Transverse colon (tissue), 4 donors: ENCODE measurements at regions not wholly inside any gene's neighbourhood (a gene's known extent, or its start where the extent isn't known, plus 50 kb on each side); places are given as distances from the start of the nearest gene placed in this dataset.

Experiments used
- DNase-seq: peaks from one replicate; pipeline ENCODE4 v3.0.0-alpha.2; 2019
- H3K27ac ChIP-seq, 4 donors: fragments of 200-600 bp; sonication (generic); 2 replicates each; pipeline ENCODE4 v1.5.1; 2016 to 2018; ENCODE audit warnings: inconsistent platforms in 4 of 4
- H3K27me3 ChIP-seq: fragments of 200-600 bp; sonication (generic); 2 replicates; pipeline ENCODE4 v1.5.1; 2017; ENCODE audit warnings: inconsistent platforms
- H3K36me3 ChIP-seq, 4 donors: fragments of 200-600 bp; sonication (generic); 2 replicates each; pipeline ENCODE4 v1.5.1; 2017 to 2019; ENCODE audit warnings: inconsistent platforms in 4 of 4
- H3K4me1 ChIP-seq, 4 donors: fragments of 200-600 bp; sonication (generic); 2 replicates each; pipeline ENCODE4 v1.5.1; 2017 to 2020; ENCODE audit warnings: inconsistent platforms in 4 of 4
- H3K4me3 ChIP-seq, 4 donors: fragments of 200-600 bp; sonication (generic); 1 replicate in 1 of 4; 2 replicates in 3 of 4; pipeline versions ENCODE4 v1.5.1 to v1.6.1; 2017 to 2019; ENCODE audit warnings: inconsistent platforms in 4 of 4
- H3K9me3 ChIP-seq, 2 donors: fragments of 200-600 bp; sonication (generic); 2 replicates each; pipeline ENCODE4 v1.5.1; 2017 to 2019; ENCODE audit warnings: inconsistent platforms in 2 of 2
- CTCF ChIP-seq, 5 experiments: fragments of 200-600 bp in 3 of 5; fragments of 450-650 bp in 2 of 5; sonication (generic) in 3 of 5; IDR thresholded peaks; 1 replicate in 2 of 5; 2 replicates in 3 of 5; pipeline ENCODE4 v1.5.1; 2016 to 2017; ENCODE audit warnings: antibody characterized with exemption in 5 of 5, inconsistent platforms in 3 of 5, mild to moderate bottlenecking in 2 of 5, moderate library complexity in 1 of 5
- EP300 ChIP-seq: sonication (generic); formaldehyde crosslinking; IDR thresholded peaks from one replicate; pipeline ENCODE4 v1.6.1; 2017; ENCODE audit warnings: antibody characterized with exemption, low read depth
- POLR2A ChIP-seq: fragments of 450-650 bp; IDR thresholded peaks from one replicate; pipeline ENCODE4 v1.6.1; 2016; ENCODE audit warnings: antibody characterized with exemption, mild to moderate bottlenecking, moderate library complexity
- POLR2AphosphoS5 ChIP-seq, 3 donors: sonication (generic); formaldehyde crosslinking; IDR thresholded peaks; one replicate each; pipeline ENCODE4 v1.6.1; 2016; ENCODE audit warnings: antibody characterized with exemption in 3 of 3
- WGBS, 2 donors: methylation state at CpG; one replicate each; pipeline ENCODE4 v1.1.5; 2018; ENCODE audit warnings: low coverage in 1 of 2; 5-methylcytosine and 5-hydroxymethylcytosine counted together
- in situ Hi-C, 4 donors: fragments of 200-750 bp; cut with MboI; loops; one replicate each; pipeline versions ENCODE4 v1.15.0 to v1.15.1; 2017; ENCODE audit warnings: low sequenced_read_pairs in 3 of 4, low pct_ligation_motif_present in 1 of 4, low pct_unique_long_range_greater_than_20kb in 1 of 4
- intact Hi-C: fragments of 100-400 bp; cut with DNase I; formaldehyde crosslinking; loops from one replicate; pipeline ENCODE4 v1.15.1; 2023; ENCODE audit warnings: low total_unique reads

DNA sequence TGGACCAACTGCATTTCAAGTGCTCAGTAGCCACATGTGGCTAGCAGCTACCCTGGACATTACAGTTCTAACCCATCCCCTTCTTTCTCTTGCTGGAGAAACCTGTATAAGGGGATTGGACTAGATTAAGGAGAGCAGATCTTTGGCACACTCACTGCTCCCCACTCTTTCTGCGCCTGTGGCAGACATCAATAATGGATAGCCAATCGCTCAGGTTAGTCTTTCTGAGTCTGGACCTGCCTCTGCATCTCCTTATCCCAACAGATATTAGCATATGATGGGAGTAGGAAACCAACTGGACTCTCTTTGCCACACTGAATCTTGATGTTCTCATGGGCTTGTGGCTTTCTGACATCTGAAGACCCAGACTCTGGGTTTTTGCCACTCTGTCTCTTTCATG lies 81.7 kb downstream of the IRX5 start:
- WGBS, 2 donors: 44 to 63% methylated on average over 2 of the region's 2 CpGs
- no peak overlapping the region for H3K4me3 ChIP-seq
- in situ Hi-C loops: no loop called here
- no peaks in the 10 kb centered on the region for H3K9me3 ChIP-seq
- no peak for DNase-seq
- H3K4me1 ChIP-seq: no peaks in the 10 kb centered on the region
- intact Hi-C loops: no loop called here
- no peaks in the 10 kb centered on the region for H3K36me3 ChIP-seq
- H3K27ac ChIP-seq: no peak overlapping the region
- no peaks in the 10 kb centered on the region for H3K27me3 ChIP-seq
- no peak for TF ChIP-seq EP300
- TF ChIP-seq POLR2A: no peak
- no peak for TF ChIP-seq POLR2AphosphoS5 (IDR thresholded peaks at IDR 0.05)
- TF ChIP-seq CTCF (IDR thresholded peaks at IDR 0.05): no peak

GRCh38 chr16:55012793-55013192 lies 82.1 kb downstream of the IRX5 start:
- no peaks in the 10 kb centered on the region for H3K4me1 ChIP-seq
- H3K4me3 ChIP-seq: no peak overlapping the region
- H3K27ac ChIP-seq: no peak overlapping the region
- DNase-seq: no peak
- 81 to 84% methylated on average over 5 to 6 of the region's 6 CpGs for WGBS, 2 donors
- intact Hi-C loops (no loop called here), in situ Hi-C loops (no loop called here)
- H3K36me3 ChIP-seq: no peaks in the 10 kb centered on the region
- TF ChIP-seq POLR2A (no peak), EP300 (no peak), POLR2AphosphoS5 (IDR thresholded peaks at IDR 0.05) (no peak), CTCF (IDR thresholded peaks at IDR 0.05) (no peak)
- no peaks in the 10 kb centered on the region for H3K27me3 ChIP-seq
- no peaks in the 10 kb centered on the region for H3K9me3 ChIP-seq

GRCh38 chr16:55014022-55014421 lies 83.4 kb downstream of the IRX5 start:
- in situ Hi-C loops (no loop called here), intact Hi-C loops (no loop called here)
- DNase-seq: no peak
- Histone ChIP-seq H3K36me3 (no peaks in the 10 kb centered on the region), H3K27ac (no peak overlapping the region), H3K9me3 (no peaks in the 10 kb centered on the region), H3K4me1 (no peaks in the 10 kb centered on the region), H3K27me3 (no peaks in the 10 kb centered on the region), H3K4me3 (no peak overlapping the region)
- TF ChIP-seq POLR2AphosphoS5 (IDR thresholded peaks at IDR 0.05) (no peak), CTCF (IDR thresholded peaks at IDR 0.05) (no peak), EP300 (no peak), POLR2A (no peak)
- WGBS, 2 donors: 92 to 100% methylated on average over 2 to 4 of the region's 4 CpGs

DNA sequence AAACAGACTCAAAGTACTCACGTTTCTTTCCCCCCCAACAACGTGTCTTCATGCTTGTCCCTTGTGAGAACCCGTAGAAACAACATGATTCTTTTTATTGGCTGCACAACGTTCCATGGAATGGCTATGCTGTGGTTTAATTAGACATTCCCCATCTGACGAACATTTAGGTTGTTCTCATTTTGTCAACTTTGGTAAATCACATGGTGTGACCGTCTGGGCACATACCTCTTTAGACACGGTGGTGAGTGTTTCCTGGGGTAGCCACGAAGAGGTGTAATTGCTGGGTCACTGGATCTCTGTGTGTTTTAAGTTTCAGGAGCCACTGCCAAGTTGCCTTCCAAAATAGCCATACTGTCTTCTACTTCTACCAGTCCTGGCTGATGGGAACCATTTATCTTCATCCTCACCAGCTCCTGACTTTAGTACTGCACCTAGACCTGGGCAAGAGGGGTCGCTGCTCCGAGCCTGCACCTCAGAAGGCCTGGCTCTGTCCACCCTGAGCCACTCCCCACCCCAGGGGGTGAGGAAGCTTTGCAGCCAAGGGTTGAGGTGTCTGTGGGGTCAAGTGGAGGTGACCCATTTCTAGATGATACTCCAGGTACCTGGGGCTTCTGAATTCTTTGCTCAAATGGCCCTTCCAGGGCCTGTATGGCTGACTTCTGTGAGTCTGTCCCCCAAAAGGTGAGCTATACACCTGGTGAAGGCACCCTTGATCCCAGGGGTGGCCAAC lies 84.7 kb downstream of the IRX5 start:
- in situ Hi-C loops: no loop called here
- no peaks in the 10 kb centered on the region for H3K9me3 ChIP-seq
- WGBS, 2 donors: 37 to 60% methylated on average over 3 to 10 of the region's 10 CpGs

More for the DNA sequence above, 84.7 kb downstream of the IRX5 start:
- TF ChIP-seq POLR2AphosphoS5 (IDR thresholded peaks at IDR 0.05): no peak
- no peak for TF ChIP-seq EP300
- TF ChIP-seq POLR2A: no peak
- TF ChIP-seq CTCF (IDR thresholded peaks at IDR 0.05): no peak
- intact Hi-C loops: no loop called here
- Histone ChIP-seq H3K27me3 (no peaks in the 10 kb centered on the region), H3K4me3 (no peak overlapping the region), H3K4me1 (no peaks in the 10 kb centered on the region), H3K27ac (no peak overlapping the region), H3K36me3 (no peaks in the 10 kb centered on the region)
- no peak for DNase-seq
